Liver (tissue), 8 donors: ENCODE measurements at regions not wholly inside any gene's neighbourhood (a gene's known extent, or its start where the extent isn't known, plus 50 kb on each side); places are given as distances from the start of the nearest gene placed in this dataset.

Source experiments
- DNase-seq: peaks from one replicate; pipeline ENCODE4 v3.0.0-alpha.2; 2017; ENCODE audit warnings: low spot score
- H3K27ac ChIP-seq, 2 donors: one replicate each; pipeline ENCODE4 v1.7.0; 2013; ENCODE audit warnings: inconsistent platforms in 2 of 2, low read length in 2 of 2, control low read depth in 1 of 2, low read depth in 1 of 2, mild to moderate bottlenecking in 1 of 2
- H3K27me3 ChIP-seq, 4 donors: one replicate each; pipeline versions ENCODE4 v1.6.1 to v1.7.0; 2013; ENCODE audit warnings: low read length in 3 of 4, inconsistent platforms in 1 of 4, mild to moderate bottlenecking in 1 of 4, moderate library complexity in 1 of 4; ENCODE audit not compliant: control insufficient read depth in 4 of 4, insufficient read depth in 4 of 4
- H3K36me3 ChIP-seq, 4 donors: one replicate each; pipeline versions ENCODE4 v1.6.1 to v1.7.0; 2013; ENCODE audit warnings: low read length in 3 of 4, mild to moderate bottlenecking in 3 of 4, low read depth in 1 of 4, moderate library complexity in 1 of 4; ENCODE audit not compliant: control insufficient read depth in 4 of 4, insufficient read depth in 3 of 4
- H3K4me1 ChIP-seq, 4 donors: one replicate each; pipeline versions ENCODE4 v1.6.1 to v1.7.0; 2013; ENCODE audit warnings: low read length in 3 of 4, mild to moderate bottlenecking in 3 of 4, moderate library complexity in 1 of 4; ENCODE audit not compliant: control insufficient read depth in 4 of 4, insufficient read depth in 4 of 4
- H3K4me3 ChIP-seq, 3 donors: one replicate each; pipeline versions ENCODE4 v1.6.1 to v1.7.0; 2013; ENCODE audit warnings: low read length in 3 of 3, control low read depth in 1 of 3, low read depth in 1 of 3, mild to moderate bottlenecking in 1 of 3
- H3K9ac ChIP-seq, 2 donors: one replicate each; pipeline ENCODE4 v1.7.0; 2013; ENCODE audit warnings: low read length in 2 of 2, mild to moderate bottlenecking in 2 of 2, moderate library complexity in 2 of 2, control low read depth in 1 of 2, low read depth in 1 of 2
- H3K9me3 ChIP-seq, 4 donors: one replicate each; pipeline versions ENCODE4 v1.6.1 to v1.7.0; 2013; ENCODE audit warnings: low read length in 3 of 4; ENCODE audit not compliant: control insufficient read depth in 4 of 4
- CTCF ChIP-seq: fragments of 150-350 bp; IDR thresholded peaks from 2 replicates; pipeline ENCODE4 v1.5.1; 2017; ENCODE audit warnings: improper control_type of control experiment, low read depth, low read length; ENCODE audit not compliant: missing input control
- FOXA1 ChIP-seq: IDR thresholded peaks from 2 replicates; pipeline ENCODE4 v1.6.1; 2016; ENCODE audit warnings: antibody characterized with exemption
- GABPA ChIP-seq, 2 donors: IDR thresholded peaks in 1 of 2; conservative IDR thresholded peaks in 1 of 2; 2 replicates each; pipeline ENCODE4 v1.6.1; 2016; ENCODE audit warnings: antibody characterized with exemption in 2 of 2, mild to moderate bottlenecking in 1 of 2, moderate library complexity in 1 of 2
- HNF4A ChIP-seq, 2 donors: conservative IDR thresholded peaks; 2 replicates each; pipeline ENCODE4 v1.6.1; 2016; ENCODE audit warnings: antibody characterized with exemption in 2 of 2, mild to moderate bottlenecking in 2 of 2
- HNF4G ChIP-seq: IDR thresholded peaks from 2 replicates; pipeline ENCODE4 v1.6.1; 2016; ENCODE audit warnings: antibody characterized with exemption
- JUND ChIP-seq, 2 donors: IDR thresholded peaks; 2 replicates each; pipeline ENCODE4 v1.6.1; 2016; ENCODE audit warnings: antibody characterized with exemption in 2 of 2
- MAX ChIP-seq: IDR thresholded peaks from 2 replicates; pipeline ENCODE4 v1.6.1; 2016; ENCODE audit warnings: antibody characterized with exemption
- RAD21 ChIP-seq, 2 donors: IDR thresholded peaks; 2 replicates each; pipeline ENCODE4 v1.6.1; 2016; ENCODE audit warnings: antibody characterized with exemption in 2 of 2, mild to moderate bottlenecking in 2 of 2
- RXRA ChIP-seq, 2 donors: IDR thresholded peaks; 2 replicates each; pipeline ENCODE4 v1.6.1; 2017 to 2018; ENCODE audit warnings: antibody characterized with exemption in 2 of 2, mild to moderate bottlenecking in 1 of 2
- SP1 ChIP-seq: IDR thresholded peaks from 2 replicates; pipeline ENCODE4 v1.6.1; 2018; ENCODE audit warnings: antibody characterized with exemption, mild to moderate bottlenecking
- TAF1 ChIP-seq: conservative IDR thresholded peaks from 2 replicates; pipeline ENCODE4 v1.6.1; 2016; ENCODE audit warnings: antibody characterized with exemption, mild to moderate bottlenecking
- ZBTB33 ChIP-seq: IDR thresholded peaks from 2 replicates; pipeline ENCODE4 v1.6.1; 2016; ENCODE audit warnings: antibody characterized with exemption
- WGBS: extraction: QIAGEN DNeasy Blood & Tissue Kit; methylation state at CpG from one replicate; pipeline ENCODE4 v1.1.7; 2013; 5-methylcytosine and 5-hydroxymethylcytosine counted together
- donor health status: healthy.
- donor health status: healthy.
- donor health status: healthy.
- donor health status: healthy.
- donor health status: healthy.

- H3K9me3 ChIP-seq: peaks cover 0 to 2% (median 0%) of the 10 kb centered on the region in 4 donors
- no peak for DNase-seq
- H3K4me3 ChIP-seq: no peak overlapping the region
- H3K27ac ChIP-seq: no peak overlapping the region
- no peaks in the 10 kb centered on the region for H3K36me3 ChIP-seq
- H3K27me3 ChIP-seq: peaks cover 0 to 3% (median 1%) of the 10 kb centered on the region in 4 donors
- H3K9ac ChIP-seq: no peak overlapping the region
- no peak for TF ChIP-seq HNF4A (conservative IDR thresholded peaks at IDR 0.05)
- TF ChIP-seq GABPA (IDR thresholded peaks at IDR 0.05 in 1 of 2, conservative IDR thresholded peaks at IDR 0.05 in 1 of 2): no peak
- TF ChIP-seq MAX: no peak
- TF ChIP-seq TAF1: no peak
- no peak for TF ChIP-seq HNF4G
- WGBS: 69% methylated on average over 9 of the region's 9 CpGs
- no peaks in the 10 kb centered on the region for H3K4me1 ChIP-seq
Measured at GRCh38 chr16:86424985-86425384, 85.3 kb upstream of the FOXF1 start.

GRCh38 chr16:86426063-86426642 lies 84.2 kb upstream of the FOXF1 start:
- Histone ChIP-seq H3K4me3 (no peak overlapping the region), H3K9me3 (peaks cover 0 to 2% (median 0%) of the 10 kb centered on the region in 4 donors), H3K36me3 (no peaks in the 10 kb centered on the region), H3K9ac (no peak overlapping the region), H3K4me1 (no peaks in the 10 kb centered on the region), H3K27me3 (peaks cover 0 to 3% (median 1%) of the 10 kb centered on the region in 4 donors), H3K27ac (no peak overlapping the region)
- DNase-seq: no peak
- no peak for TF ChIP-seq CTCF
- no peak for TF ChIP-seq RAD21 (IDR thresholded peaks at IDR 0.05)
- TF ChIP-seq ZBTB33: no peak
- TF ChIP-seq JUND (IDR thresholded peaks at IDR 0.05): no peak
- TF ChIP-seq MAX: no peak
- TF ChIP-seq SP1: no peak
- WGBS: 89% methylated on average over 12 of the region's 12 CpGs

GRCh38 chr16:86427433-86427851 lies 82.9 kb upstream of the FOXF1 start:
- Histone ChIP-seq H3K36me3 (no peaks in the 10 kb centered on the region), H3K27me3 (peaks cover 0 to 3% (median 1%) of the 10 kb centered on the region in 4 donors), H3K4me3 (no peak overlapping the region), H3K4me1 (no peaks in the 10 kb centered on the region), H3K27ac (no peak overlapping the region), H3K9me3 (no peaks in the 10 kb centered on the region), H3K9ac (no peak overlapping the region)
- no peak for DNase-seq
- 77% methylated on average over 8 of the region's 8 CpGs for WGBS
- TF ChIP-seq RAD21 (IDR thresholded peaks at IDR 0.05) (no peak), MAX (no peak), FOXA1 (no peak), RXRA (IDR thresholded peaks at IDR 0.05) (no peak), GABPA (IDR thresholded peaks at IDR 0.05 in 1 of 2, conservative IDR thresholded peaks at IDR 0.05 in 1 of 2) (no peak)
